Progenitor cell of endocrine pancreas (in vitro differentiated cells): ENCODE measurements at regions not wholly inside any gene's neighbourhood (a gene's known extent, or its start where the extent isn't known, plus 50 kb on each side); places are given as distances from the start of the nearest gene placed in this dataset.

Source experiments
- DNase-seq: peaks from one replicate; pipeline ENCODE4 v3.0.0; 2021; ENCODE audit warnings: low spot score; ENCODE audit not compliant: unreplicated experiment
- H3K27ac Mint-ChIP-seq: 2 replicates; pipeline ENCODE4 v1.8.0; 2021; ENCODE audit warnings: mild to moderate bottlenecking, moderate library complexity, mixed read lengths
- H3K27me3 Mint-ChIP-seq: 2 replicates; pipeline ENCODE4 v1.8.0; 2021; ENCODE audit warnings: mixed read lengths
- H3K36me3 Mint-ChIP-seq: 2 replicates; pipeline ENCODE4 v1.8.0; 2022; ENCODE audit warnings: mixed read lengths; ENCODE audit not compliant: insufficient read depth
- H3K4me1 Mint-ChIP-seq: 2 replicates; pipeline ENCODE4 v1.8.0; 2021; ENCODE audit warnings: low read depth, mixed read lengths
- H3K4me3 Mint-ChIP-seq: 2 replicates; pipeline ENCODE4 v1.8.0; 2021; ENCODE audit warnings: low read depth, mild to moderate bottlenecking, moderate library complexity, mixed read lengths
- H3K9me3 Mint-ChIP-seq: 2 replicates; pipeline ENCODE4 v1.8.0; 2021; ENCODE audit warnings: low read depth, mixed read lengths
- CTCF ChIP-seq: fragments of 200-600 bp; sonication (generic); IDR thresholded peaks from one replicate; pipeline ENCODE4 v1.5.0; 2021; ENCODE audit warnings: antibody characterized with exemption, mild to moderate bottlenecking; ENCODE audit not compliant: unreplicated experiment

DNA sequence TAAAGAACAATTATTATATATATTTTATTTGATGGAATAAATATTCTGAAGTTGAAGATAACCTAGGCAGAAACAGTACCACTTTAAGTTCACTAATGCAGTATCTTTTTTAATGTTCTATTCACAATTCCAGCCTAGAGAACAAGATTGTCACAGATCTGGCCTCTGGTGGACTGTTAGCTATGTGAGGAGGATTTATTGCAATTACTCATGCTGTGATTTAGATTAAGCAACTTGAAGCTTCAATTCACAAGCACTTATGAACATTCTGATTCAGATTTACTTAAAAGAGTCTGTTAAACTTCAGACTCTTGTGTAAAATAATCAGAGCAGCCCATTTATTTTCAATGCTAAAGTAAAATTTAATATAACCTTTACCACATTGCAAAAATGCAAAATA is 1489.8 kb downstream of the STIM2 start:
- Mint-ChIP-seq H3K36me3 (no peaks in the 10 kb centered on the region), H3K9me3 (peaks cover 3% of the 10 kb centered on the region), H3K27ac (no peak overlapping the region), H3K4me1 (no peaks in the 10 kb centered on the region), H3K27me3 (no peaks in the 10 kb centered on the region), H3K4me3 (no peak overlapping the region)
- DNase-seq: no peak
- TF ChIP-seq CTCF: no peak

DNA sequence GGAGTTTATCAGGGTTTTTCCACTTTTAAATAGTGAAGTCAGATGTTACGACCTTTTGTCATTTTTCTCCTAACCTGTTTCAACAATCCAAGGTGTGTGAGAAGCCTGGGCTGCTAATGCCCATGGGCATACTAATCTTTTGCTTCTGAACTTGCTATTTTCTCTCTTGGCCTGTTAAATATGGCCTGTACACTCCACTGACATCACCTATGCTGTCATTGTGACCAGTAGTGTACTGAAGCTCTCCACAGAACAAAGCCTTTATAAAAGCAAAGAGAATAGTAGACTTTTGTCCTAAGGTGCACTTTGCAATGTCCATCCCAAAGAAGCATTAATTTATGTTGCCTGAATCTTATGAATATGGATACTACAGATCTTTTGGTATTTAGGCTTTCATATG is 1490.5 kb downstream of the STIM2 start:
- Mint-ChIP-seq H3K4me3 (no peak overlapping the region), H3K9me3 (peaks cover 3% of the 10 kb centered on the region), H3K4me1 (no peaks in the 10 kb centered on the region), H3K27ac (no peak overlapping the region), H3K36me3 (no peaks in the 10 kb centered on the region), H3K27me3 (no peaks in the 10 kb centered on the region)
- no peak for TF ChIP-seq CTCF
- no peak for DNase-seq

DNA sequence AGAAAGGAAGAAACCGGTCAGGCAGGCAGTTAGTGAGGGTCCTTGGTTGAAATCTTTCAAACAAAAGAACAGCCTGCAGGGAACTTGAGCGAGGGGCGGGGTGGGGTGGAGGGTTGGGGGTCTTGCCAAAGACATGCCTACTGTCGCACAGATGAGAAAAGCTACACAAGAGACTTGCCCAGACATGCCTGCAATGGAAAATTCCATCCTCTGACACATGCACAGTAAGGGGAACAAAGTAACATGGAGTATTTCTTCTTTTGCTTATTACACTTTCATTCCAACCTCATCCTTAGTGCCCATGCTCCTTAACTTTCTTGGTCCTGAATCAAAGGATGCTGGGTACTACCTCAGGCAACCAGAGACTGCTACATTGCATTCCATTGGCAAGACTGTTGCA is 1491.2 kb downstream of the STIM2 start:
- Mint-ChIP-seq H3K36me3 (no peaks in the 10 kb centered on the region), H3K4me1 (no peaks in the 10 kb centered on the region), H3K27ac (no peak overlapping the region), H3K27me3 (no peaks in the 10 kb centered on the region), H3K9me3 (peaks cover 3% of the 10 kb centered on the region), H3K4me3 (no peak overlapping the region)
- no peak for DNase-seq
- TF ChIP-seq CTCF: no peak

DNA sequence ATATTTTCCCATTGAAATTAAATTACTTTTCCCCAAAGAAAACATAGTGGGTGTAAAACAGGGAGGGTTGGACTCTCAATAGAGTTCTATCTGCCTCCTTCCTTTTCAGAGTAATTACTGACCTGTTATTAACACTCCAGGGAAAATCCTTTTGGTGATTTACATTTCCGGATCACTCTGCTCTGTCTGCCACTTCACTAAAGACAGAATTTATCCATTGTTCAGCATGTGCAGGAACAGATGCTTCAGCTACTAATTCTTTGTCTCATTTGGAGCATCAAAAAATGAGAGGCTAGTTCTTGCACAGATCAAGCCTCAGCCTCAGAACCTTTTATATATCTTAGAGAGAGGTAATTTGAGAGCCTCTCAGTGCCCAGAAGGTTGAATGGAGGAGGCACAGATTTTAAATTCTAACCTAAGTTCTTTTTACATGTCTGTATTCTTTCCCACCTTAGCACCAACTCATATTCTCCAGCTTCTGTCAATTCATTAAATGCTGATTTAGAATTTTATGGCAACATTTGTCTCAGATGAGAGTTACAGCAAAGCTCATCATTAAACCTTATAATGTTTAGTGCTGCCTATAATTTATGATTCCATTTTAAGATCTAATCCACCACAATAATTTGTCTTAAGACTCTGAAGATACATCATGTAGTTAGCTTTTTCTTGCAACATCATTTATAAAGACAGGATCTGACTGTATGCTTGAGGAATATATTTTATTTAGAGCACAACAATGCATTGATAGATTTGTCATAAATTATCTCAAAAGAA is 1494.4 kb downstream of the STIM2 start:
- no peaks in the 10 kb centered on the region for H3K27me3 Mint-ChIP-seq
- no peak overlapping the region for H3K4me3 Mint-ChIP-seq
- TF ChIP-seq CTCF: no peak
- no peak for DNase-seq
- no peaks in the 10 kb centered on the region for H3K36me3 Mint-ChIP-seq
- H3K27ac Mint-ChIP-seq: no peak overlapping the region
- no peaks in the 10 kb centered on the region for H3K4me1 Mint-ChIP-seq
- H3K9me3 Mint-ChIP-seq: peaks cover 3% of the 10 kb centered on the region

GRCh38 chr4:28357990-28358389 is 1497.3 kb downstream of the STIM2 start:
- H3K27ac Mint-ChIP-seq: no peak overlapping the region
- no peak overlapping the region for H3K4me3 Mint-ChIP-seq
- H3K27me3 Mint-ChIP-seq: no peaks in the 10 kb centered on the region
- no peak for TF ChIP-seq CTCF
- no peaks in the 10 kb centered on the region for H3K9me3 Mint-ChIP-seq
- no peaks in the 10 kb centered on the region for H3K36me3 Mint-ChIP-seq
- H3K4me1 Mint-ChIP-seq: no peaks in the 10 kb centered on the region
- DNase-seq: no peak
